NOMO-1 treated with DMSO at 0.1 percent for 48 hours (cell line): ENCODE measurements at regions not wholly inside any gene's neighbourhood (a gene's known extent, or its start where the extent isn't known, plus 50 kb on each side); places are given as distances from the start of the nearest gene placed in this dataset.

Source experiments
- DNase-seq: peaks from one replicate; lab custom pipeline; 2025; ENCODE audit not compliant: unreplicated experiment; lab: John Stamatoyannopoulos, UW

DNA sequence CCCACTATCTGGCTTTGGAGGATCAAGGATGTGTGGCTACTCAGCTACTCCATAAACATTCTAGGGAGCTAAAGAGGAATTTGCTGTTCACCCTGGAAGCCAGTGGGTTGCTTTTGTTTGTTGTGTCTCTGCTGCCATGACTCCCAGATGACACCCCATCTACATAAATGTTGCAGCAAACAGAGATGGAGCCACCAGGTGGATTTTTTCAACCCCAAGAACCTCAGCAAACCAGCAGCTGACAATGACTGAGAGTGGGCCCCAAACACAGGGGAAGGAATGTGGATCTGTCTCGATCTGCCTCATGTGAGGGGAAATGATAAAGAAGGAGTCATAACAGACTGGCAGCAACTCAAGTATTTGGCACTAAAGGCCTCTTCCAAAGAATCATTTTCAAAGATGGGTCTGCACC, 132.7 kb upstream of the TNC start:
- DNase-seq = no peak

DNA sequence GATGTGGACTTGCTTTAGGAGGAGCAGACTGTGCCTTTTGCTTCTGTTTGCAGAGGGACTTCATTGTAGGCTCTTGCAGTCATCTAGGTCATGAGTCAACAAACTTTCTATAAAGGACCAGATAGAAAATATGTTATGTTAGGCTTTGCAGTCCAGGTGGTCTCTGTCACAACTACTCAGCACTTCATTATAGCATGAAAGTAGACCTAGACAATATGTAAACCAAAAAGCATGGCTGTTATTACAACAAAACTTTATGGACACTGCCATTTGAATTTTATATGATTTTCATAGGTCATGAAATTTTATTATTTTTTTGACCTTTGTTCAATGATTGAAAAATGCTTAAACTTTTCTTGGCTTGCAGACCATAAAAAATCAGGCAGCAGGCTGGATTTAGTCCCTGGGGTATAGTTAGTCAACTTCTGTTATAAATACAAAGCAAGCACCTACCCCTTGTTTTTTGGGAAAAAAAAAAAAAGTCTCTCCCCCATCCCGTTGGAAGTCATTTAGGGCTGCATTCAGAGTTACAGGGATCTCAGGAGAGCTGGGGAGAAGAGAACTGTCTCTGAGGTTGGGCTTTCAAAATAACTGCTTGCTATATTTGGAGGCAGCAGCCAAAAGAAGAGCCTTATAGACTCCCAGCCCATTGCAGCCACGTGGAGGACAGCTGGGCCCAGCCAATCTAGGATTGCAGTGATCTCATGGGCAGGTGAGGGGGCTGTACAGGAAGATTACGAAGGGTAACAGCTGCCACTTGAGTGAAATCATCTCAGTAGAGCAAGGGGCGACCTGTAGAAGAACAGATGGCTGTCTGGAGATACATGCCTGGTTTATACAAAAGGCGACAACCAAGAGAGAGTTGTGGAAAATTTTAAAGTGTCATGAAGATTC, 136.6 kb upstream of the TNC start:
- no peak for DNase-seq

DNA sequence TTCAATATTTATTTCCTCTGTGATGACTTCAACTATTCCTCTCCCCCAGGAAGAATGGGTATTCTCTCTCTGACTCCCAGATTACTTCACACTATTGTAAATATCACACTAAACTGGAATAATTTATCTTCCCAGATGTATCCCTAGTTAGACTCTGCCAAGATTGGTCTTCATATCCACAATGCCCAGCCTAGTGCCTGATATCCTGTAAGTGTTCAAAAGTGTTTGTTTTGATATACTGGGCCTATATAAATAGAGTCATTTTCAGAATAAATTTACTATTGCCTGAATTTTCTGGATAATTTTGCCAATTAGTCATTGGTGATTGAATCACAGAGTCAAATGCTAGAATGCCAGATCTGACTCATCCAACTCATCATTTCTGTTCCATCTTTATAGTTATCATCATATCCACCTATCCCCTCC, 143.7 kb upstream of the TNC start:
- DNase-seq = no peak

GRCh38 chr9:115262477-115262876, 144.5 kb upstream of the TNC start:
- DNase-seq = no peak

- no peak for DNase-seq
Measured at GRCh38 chr9:115262952-115263351, 145.0 kb upstream of the TNC start.

DNA sequence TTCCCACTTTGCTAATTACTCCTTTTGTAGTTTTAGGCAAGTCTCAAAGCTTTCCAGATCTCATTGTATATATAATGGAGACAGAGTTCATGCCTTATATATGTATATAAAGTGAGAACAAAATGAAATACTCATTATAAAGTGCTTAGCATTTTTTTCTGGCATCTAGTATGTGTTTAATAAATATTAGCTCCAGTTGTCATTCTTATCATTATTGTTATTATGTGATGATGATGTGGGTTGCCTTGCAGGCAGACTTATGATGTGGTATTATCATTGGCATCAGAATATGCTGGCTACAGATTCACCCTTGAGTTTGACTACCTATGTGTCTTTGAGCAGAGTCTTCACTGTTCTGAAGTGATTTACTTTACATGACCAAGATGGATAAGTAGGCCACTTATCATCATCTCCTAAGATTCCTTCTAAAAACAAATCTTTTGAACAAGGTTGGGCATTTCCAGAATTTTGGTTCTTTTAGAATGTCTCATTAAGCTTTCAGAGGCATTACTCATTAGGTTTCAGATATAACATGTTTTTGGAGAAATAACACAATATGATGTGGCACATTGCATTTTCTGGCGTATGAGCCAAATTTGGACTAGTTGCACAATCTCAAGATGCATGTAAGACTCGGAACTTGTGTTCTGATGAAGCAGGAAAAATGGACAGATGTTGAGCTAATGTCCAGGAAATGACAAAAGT, 145.6 kb upstream of the TNC start:
- DNase-seq = no peak

DNA sequence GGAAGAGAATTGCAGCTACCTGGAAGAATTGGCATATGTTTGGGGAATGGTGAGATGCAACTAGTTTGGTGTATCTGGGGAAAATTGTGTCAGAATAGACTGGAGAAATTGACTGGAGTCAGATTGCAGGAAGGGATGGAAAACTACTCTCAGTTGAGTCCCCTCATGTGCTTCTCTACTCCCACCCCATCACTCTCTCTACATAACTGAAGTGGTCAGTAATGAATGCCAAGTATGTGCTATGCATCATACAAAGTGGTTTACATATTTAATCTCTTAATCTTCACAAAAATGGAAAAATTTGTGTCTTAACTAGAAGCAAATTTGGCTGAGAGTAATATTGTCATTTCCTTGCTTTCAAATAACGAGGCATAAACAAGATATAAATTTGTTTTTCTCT, 146.4 kb upstream of the TNC start:
- DNase-seq = no peak

- no peak for DNase-seq
Measured at GRCh38 chr9:115267790-115268189, 149.8 kb upstream of the TNC start.

GRCh38 chr9:115275753-115276152, 157.8 kb upstream of the TNC start:
- DNase-seq = no peak

DNA sequence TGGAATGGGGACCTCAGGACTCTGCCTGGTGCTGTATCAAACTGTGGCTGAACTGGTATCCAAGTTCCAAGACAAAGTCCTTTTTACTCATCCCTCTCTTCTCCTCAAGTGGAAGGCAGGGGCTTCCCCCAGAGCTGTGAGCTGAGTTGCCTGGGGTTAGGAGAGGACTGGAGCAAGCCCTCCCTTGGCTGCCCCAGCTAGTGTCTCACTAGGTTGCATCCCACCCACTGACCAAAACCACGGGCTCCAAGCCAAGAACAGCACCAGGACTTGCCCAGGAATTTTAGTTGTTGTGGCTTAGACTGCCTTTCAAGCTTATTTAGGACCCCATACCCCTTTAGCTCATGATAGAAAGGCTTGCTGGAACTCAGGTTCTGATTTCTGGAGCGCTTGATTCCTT, 158.7 kb upstream of the TNC start:
- DNase-seq = no peak

DNA sequence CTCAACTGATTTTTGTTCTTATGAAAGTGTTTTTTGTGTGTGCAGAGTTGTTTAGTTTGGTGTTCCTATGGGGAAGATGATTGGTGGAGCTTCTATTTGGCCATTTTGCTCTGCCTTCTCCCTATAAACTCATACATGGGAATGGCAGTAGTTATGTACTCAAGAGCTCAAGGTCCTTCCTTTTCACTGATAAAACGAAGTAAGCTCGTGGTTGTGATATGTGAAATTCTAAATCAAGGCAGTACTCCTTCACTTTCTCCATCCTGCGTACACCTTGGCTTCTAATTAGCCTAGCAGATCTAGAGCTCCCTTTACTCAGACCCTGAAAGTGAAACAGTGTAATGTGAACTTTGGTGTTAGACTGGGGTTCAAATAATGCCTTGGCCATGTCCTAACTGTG, 159.3 kb upstream of the TNC start:
- DNase-seq = no peak

DNA sequence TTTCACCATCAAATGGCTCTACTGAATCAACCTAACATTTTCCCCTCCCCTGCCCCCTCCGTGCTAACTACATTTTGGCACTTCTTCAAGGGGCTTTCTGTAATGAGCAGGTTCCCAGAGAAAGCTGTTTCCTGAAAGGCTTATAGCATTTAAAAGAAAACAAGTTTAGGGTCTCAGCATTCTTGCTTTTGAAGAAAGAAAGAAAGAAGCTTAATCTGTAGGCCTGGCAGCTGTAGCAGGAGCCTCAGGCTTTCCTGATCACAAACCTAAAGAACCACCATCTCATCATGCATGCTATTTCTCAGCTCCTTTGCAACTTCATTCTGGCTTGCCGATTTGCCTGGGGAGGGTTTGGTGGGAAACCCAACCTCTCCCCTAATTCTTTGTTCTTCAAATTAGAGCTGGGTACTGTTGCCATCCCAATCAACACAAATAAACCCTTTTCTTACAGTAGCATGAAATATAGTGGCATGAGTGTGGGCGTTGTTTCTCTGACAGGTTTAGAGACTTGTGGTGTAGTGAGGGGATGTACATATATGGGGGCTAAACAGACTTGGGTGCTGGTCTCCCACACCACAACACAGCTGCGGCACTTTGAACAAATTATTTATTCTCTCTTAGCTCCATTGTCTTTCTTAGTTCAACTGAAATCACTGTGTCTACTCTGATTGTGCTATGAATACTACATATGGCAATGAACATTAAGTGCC, 160.5 kb upstream of the TNC start:
- DNase-seq = no peak

- no peak for DNase-seq
Measured at GRCh38 chr9:115283395-115283794, 165.4 kb upstream of the TNC start.

DNA sequence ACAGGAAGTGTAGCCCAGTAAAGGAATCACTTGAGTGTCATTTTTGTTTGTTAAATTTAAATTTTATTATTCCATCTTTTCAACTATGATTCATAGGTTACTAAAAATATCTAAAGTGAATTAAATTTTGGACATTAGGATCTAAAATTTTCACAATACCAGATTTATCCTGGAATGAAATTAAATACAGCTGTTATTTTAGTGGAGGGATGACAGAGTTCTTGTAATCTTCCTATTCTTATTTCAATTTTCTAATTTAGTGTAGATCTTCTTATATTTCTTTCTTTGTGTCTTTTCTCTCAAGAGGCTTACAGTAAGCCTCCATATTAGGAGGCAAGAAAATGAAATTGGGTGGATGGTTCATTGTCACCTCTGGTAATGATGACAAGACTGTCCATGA, 167.9 kb upstream of the TNC start:
- DNase-seq = no peak

- no peak for DNase-seq
Measured at GRCh38 chr9:115286411-115286810, 168.5 kb upstream of the TNC start.

DNA sequence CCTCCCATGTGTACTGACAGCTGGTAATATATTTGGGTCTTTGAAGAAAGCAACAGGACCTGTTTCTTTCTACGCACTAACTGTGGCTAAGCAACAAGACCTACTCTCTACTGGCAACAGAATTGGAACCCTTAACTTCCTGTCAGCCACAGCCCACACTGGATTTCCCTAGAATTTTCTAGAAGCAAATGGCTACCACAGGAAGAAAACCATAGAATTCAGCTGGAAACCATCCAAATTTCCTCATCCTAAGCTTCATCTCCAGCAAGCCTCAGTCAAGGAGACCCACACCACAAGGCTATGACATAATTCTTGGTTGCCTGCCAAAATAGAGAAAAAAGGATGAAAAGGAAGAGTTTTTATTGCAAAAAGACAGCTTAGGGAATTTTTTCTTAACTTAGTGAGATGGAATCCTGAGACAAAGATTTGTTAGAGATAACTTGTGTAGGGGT, 171.8 kb upstream of the TNC start:
- DNase-seq = no peak

GRCh38 chr9:115291841-115292240, 173.9 kb upstream of the TNC start:
- DNase-seq = no peak

GRCh38 chr9:115292584-115293279, 174.8 kb upstream of the TNC start:
- no peak for DNase-seq

DNA sequence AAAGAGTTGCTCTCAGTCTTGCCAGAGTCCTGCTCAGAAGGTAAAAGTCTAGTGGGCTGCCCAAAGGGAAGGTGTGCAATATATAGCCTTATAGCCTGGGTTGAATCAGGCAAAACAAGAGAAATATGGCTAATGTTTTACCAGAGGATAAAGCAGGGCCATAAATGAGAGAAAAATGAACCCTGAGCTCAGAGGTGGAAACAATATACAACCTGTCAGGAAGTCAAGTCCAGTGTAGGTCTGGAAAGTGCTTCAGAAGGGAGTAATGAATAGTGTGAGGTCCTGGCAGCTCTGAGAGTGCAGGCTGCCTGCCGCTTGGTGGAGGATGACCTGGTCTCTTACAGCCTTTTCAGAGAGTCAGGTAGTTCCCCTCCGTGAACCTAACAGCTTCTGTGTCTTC, 177.8 kb upstream of the TNC start:
- no peak for DNase-seq

- DNase-seq = no peak
Measured at GRCh38 chr9:115296831-115297565, 179.0 kb upstream of the TNC start.
